Prostate gland (tissue), 2 donors: ENCODE measurements at regions not wholly inside any gene's neighbourhood (a gene's known extent, or its start where the extent isn't known, plus 50 kb on each side); places are given as distances from the start of the nearest gene placed in this dataset.

ENCODE experiments used
- CTCF ChIP-seq, 4 experiments: fragments of 200-600 bp in 2 of 4; fragments of 450-650 bp in 2 of 4; sonication (generic) in 2 of 4; IDR thresholded peaks; 1 replicate in 3 of 4; 2 replicates in 1 of 4; pipeline ENCODE4 v1.5.1; 2016 to 2019; ENCODE audit warnings: antibody characterized with exemption in 4 of 4, mild to moderate bottlenecking in 2 of 4, moderate library complexity in 2 of 4
- POLR2AphosphoS5 ChIP-seq: sonication (generic); formaldehyde crosslinking; IDR thresholded peaks from one replicate; pipeline ENCODE4 v1.6.1; 2017; ENCODE audit warnings: antibody characterized with exemption

GRCh38 chr1:13878451-13878850 lies 178.5 kb downstream of the PRDM2 start:
- TF ChIP-seq CTCF (IDR thresholded peaks at IDR 0.05) (no peak), POLR2AphosphoS5 (no peak)
